HEK293 (cell line): ENCODE measurements at regions not wholly inside any gene's neighbourhood (a gene's known extent, or its start where the extent isn't known, plus 50 kb on each side); places are given as distances from the start of the nearest gene placed in this dataset.

Experiments used
- CTCF ChIA-PET: fragments of 350-600 bp; formaldehyde crosslinking; extraction: SDS; loops from one replicate; lab custom pipeline; 2021; ENCODE audit warnings: antibody characterized with exemption; lab: Yijun Ruan, JAX
- POLR2A ChIA-PET: fragments of 300-600 bp; formaldehyde crosslinking; extraction: SDS; loops from one replicate; lab custom pipeline; 2020; ENCODE audit warnings: antibody characterized with exemption, inconsistent platforms; lab: Yijun Ruan, JAX
- H3K27ac ChIP-seq: fragments of 200-500 bp; sonication (Bioruptor generic); 2 replicates; pipeline ENCODE4 v1.5.1; 2014; ENCODE audit warnings: low read depth, low read length, control low read depth, inconsistent platforms; ENCODE audit errors: extremely low read depth
- H3K36me3 ChIP-seq, 2 experiments: fragments of 200-500 bp in 1 of 2; sonication (Bioruptor generic) in 1 of 2; 1 replicate in 1 of 2; 2 replicates in 1 of 2; pipeline ENCODE4 v1.5.1; 2014 to 2017; ENCODE audit warnings: inconsistent platforms in 2 of 2, low read length in 2 of 2; ENCODE audit not compliant: control insufficient read depth in 2 of 2, insufficient read depth in 1 of 2
- H3K4me1 ChIP-seq: fragments of 200-500 bp; sonication (Bioruptor generic); 2 replicates; pipeline ENCODE4 v1.5.1; 2014; ENCODE audit warnings: mild to moderate bottlenecking, low read length, inconsistent platforms; ENCODE audit not compliant: control insufficient read depth, insufficient read depth
- H3K4me3 ChIP-seq: 2 replicates; pipeline ENCODE4 v1.5.1; 2011; ENCODE audit warnings: low read depth, mild to moderate bottlenecking, control low read depth, low read length, moderate library complexity
- H3K9me3 ChIP-seq: fragments of 200-500 bp; sonication (Bioruptor generic); 2 replicates; pipeline ENCODE4 v1.5.1; 2014; ENCODE audit warnings: low read depth, low read length, inconsistent platforms; ENCODE audit not compliant: control insufficient read depth, insufficient read depth
- GLI4 ChIP-seq: fragments of 450-650 bp; formaldehyde crosslinking; IDR thresholded peaks from 2 replicates; pipeline ENCODE4 v1.5.1; 2016; ENCODE audit warnings: missing biosample characterization, missing genetic modification characterization
- SETDB1 ChIP-seq: IDR thresholded peaks from one replicate; pipeline ENCODE4 v1.6.1; 2017; ENCODE audit warnings: mild to moderate bottlenecking, low read length, moderate library complexity, mixed read lengths; ENCODE audit not compliant: insufficient read length
- ZBTB1 ChIP-seq: fragments of 450-650 bp; formaldehyde crosslinking; IDR thresholded peaks from 2 replicates; pipeline ENCODE4 v1.5.1; 2016; ENCODE audit warnings: missing biosample characterization, missing genetic modification characterization
- ZNF175 ChIP-seq: fragments of 450-650 bp; formaldehyde crosslinking; IDR thresholded peaks from 2 replicates; pipeline ENCODE4 v1.5.1; 2016; ENCODE audit warnings: missing biosample characterization, missing genetic modification characterization
- ZNF211 ChIP-seq: fragments of 450-650 bp; formaldehyde crosslinking; IDR thresholded peaks from 2 replicates; pipeline ENCODE4 v1.5.1; 2016; ENCODE audit warnings: low read depth, missing biosample characterization, missing genetic modification characterization
- ZNF311 ChIP-seq: fragments of 450-650 bp; formaldehyde crosslinking; IDR thresholded peaks from 2 replicates; pipeline ENCODE4 v1.5.1; 2017; ENCODE audit warnings: missing biosample characterization, missing genetic modification characterization, borderline replicate concordance
- ZNF324 ChIP-seq: fragments of 450-650 bp; formaldehyde crosslinking; IDR thresholded peaks from 2 replicates; pipeline ENCODE4 v1.5.1; 2016; ENCODE audit warnings: missing biosample characterization, missing genetic modification characterization
- ZNF704 ChIP-seq: fragments of 450-650 bp; formaldehyde crosslinking; IDR thresholded peaks from 2 replicates; pipeline ENCODE4 v1.5.1; 2016; ENCODE audit warnings: missing biosample characterization, missing genetic modification characterization
- ZNF776 ChIP-seq: fragments of 450-650 bp; formaldehyde crosslinking; IDR thresholded peaks from 2 replicates; pipeline ENCODE4 v1.5.0; 2017; ENCODE audit warnings: missing biosample characterization, missing genetic modification characterization, borderline replicate concordance
- ZSCAN18 ChIP-seq: fragments of 450-650 bp; formaldehyde crosslinking; IDR thresholded peaks from 2 replicates; pipeline ENCODE4 v1.5.1; 2016; ENCODE audit warnings: missing biosample characterization, missing genetic modification characterization
- TF ChIP-seq, protein P1 (sequence below): fragments of 450-650 bp; formaldehyde crosslinking; conservative IDR thresholded peaks from 2 replicates; pipeline ENCODE4 v1.5.1; 2016; ENCODE audit warnings: low read depth, missing biosample characterization, missing genetic modification characterization
- TF ChIP-seq, protein P2 (sequence below): fragments of 450-650 bp; formaldehyde crosslinking; IDR thresholded peaks from 2 replicates; pipeline ENCODE4 v1.5.1; 2016; ENCODE audit warnings: missing biosample characterization, missing genetic modification characterization, low read depth
- TF ChIP-seq, protein P3 (sequence below): fragments of 450-650 bp; formaldehyde crosslinking; IDR thresholded peaks from 2 replicates; pipeline ENCODE4 v1.5.1; 2017; ENCODE audit warnings: missing biosample characterization, mild to moderate bottlenecking, missing genetic modification characterization, moderate library complexity
- TF ChIP-seq, protein P4 (sequence below): fragments of 450-650 bp; formaldehyde crosslinking; IDR thresholded peaks from 2 replicates; pipeline ENCODE4 v1.5.1; 2016; ENCODE audit warnings: missing biosample characterization, missing genetic modification characterization
- TF ChIP-seq, protein P5 (sequence below): fragments of 450-650 bp; formaldehyde crosslinking; IDR thresholded peaks from 2 replicates; pipeline ENCODE4 v1.5.1; 2017; ENCODE audit warnings: missing biosample characterization, missing genetic modification characterization
- TF ChIP-seq, protein P6 (sequence below): fragments of 450-650 bp; formaldehyde crosslinking; IDR thresholded peaks from 2 replicates; pipeline ENCODE4 v1.5.1; 2016; ENCODE audit warnings: missing biosample characterization, missing genetic modification characterization
- TF ChIP-seq, protein P7 (sequence below): fragments of 450-650 bp; formaldehyde crosslinking; IDR thresholded peaks from 2 replicates; pipeline ENCODE4 v1.5.1; 2016; ENCODE audit warnings: missing biosample characterization, missing genetic modification characterization

DNA sequence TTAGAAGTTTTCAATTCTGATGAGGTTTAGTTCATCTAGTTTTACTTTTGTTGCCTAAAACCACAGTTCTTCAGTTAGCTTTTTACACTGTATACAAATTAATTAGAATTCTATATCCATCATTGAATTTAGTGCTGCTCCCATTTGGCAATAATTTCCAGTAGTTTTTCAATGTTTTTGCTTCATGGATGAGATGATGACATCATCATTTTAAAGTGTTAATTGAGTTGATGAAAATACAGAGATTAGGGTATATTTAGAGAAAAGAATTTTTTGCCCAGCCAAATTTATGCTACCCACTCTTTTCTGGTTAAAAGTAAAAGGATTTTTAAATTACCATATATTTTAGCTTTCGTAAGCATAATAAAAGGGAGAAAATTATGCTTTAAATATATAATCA lies 323.8 kb downstream of the TMEM167A start:
- TF ChIP-seq, protein P1, sequence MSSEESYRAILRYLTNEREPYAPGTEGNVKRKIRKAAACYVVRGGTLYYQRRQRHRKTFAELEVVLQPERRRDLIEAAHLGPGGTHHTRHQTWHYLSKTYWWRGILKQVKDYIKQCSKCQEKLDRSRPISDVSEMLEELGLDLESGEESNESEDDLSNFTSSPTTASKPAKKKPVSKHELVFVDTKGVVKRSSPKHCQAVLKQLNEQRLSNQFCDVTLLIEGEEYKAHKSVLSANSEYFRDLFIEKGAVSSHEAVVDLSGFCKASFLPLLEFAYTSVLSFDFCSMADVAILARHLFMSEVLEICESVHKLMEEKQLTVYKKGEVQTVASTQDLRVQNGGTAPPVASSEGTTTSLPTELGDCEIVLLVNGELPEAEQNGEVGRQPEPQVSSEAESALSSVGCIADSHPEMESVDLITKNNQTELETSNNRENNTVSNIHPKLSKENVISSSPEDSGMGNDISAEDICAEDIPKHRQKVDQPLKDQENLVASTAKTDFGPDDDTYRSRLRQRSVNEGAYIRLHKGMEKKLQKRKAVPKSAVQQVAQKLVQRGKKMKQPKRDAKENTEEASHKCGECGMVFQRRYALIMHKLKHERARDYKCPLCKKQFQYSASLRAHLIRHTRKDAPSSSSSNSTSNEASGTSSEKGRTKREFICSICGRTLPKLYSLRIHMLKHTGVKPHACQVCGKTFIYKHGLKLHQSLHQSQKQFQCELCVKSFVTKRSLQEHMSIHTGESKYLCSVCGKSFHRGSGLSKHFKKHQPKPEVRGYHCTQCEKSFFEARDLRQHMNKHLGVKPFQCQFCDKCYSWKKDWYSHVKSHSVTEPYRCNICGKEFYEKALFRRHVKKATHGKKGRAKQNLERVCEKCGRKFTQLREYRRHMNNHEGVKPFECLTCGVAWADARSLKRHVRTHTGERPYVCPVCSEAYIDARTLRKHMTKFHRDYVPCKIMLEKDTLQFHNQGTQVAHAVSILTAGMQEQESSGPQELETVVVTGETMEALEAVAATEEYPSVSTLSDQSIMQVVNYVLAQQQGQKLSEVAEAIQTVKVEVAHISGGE (tag by site-specific recombination) = no peak
- TF ChIP-seq, protein P2, sequence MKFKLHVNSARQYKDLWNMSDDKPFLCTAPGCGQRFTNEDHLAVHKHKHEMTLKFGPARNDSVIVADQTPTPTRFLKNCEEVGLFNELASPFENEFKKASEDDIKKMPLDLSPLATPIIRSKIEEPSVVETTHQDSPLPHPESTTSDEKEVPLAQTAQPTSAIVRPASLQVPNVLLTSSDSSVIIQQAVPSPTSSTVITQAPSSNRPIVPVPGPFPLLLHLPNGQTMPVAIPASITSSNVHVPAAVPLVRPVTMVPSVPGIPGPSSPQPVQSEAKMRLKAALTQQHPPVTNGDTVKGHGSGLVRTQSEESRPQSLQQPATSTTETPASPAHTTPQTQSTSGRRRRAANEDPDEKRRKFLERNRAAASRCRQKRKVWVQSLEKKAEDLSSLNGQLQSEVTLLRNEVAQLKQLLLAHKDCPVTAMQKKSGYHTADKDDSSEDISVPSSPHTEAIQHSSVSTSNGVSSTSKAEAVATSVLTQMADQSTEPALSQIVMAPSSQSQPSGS (tag by site-specific recombination) = peak; percentile 86
- CTCF ChIA-PET = no interaction called here
- POLR2A ChIA-PET = no interaction called here

DNA sequence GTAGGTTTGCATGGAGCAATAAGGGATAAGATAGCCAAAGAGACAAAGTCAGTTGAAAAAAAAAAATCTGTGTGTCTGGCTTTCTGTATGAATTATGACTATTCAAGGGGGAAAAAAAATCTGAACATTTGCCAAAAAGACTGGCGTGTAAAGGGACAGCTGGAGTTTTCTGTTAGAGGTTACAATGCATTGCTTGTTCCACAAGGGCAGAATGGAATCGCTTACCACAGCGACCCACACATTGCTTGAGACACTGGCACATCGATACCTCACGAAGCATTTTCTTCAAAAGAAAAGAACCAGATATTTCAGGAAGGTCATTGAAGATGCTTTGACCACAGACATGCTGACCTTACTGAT lies 327.8 kb downstream of the TMEM167A start:
- Histone ChIP-seq H3K27ac (no peak overlapping the region), H3K4me1 (no peaks in the 10 kb centered on the region), H3K36me3 (no peaks in the 10 kb centered on the region), H3K4me3 (no peak overlapping the region), H3K9me3 (no peaks in the 10 kb centered on the region)
- POLR2A ChIA-PET = no interaction called here
- CTCF ChIA-PET = no interaction called here
- TF ChIP-seq ZNF324 (no peak), ZBTB1 (no peak), SETDB1 (no peak), ZNF311 (tag by site-specific recombination) (no peak), ZNF704 (tag by site-specific recombination) (no peak), ZNF776 (tag by site-specific recombination) (no peak), GLI4 (no peak), ZNF211 (tag by site-specific recombination) (no peak), ZSCAN18 (tag by site-specific recombination) (no peak), ZNF175 (no peak)
- TF ChIP-seq, protein P3, sequence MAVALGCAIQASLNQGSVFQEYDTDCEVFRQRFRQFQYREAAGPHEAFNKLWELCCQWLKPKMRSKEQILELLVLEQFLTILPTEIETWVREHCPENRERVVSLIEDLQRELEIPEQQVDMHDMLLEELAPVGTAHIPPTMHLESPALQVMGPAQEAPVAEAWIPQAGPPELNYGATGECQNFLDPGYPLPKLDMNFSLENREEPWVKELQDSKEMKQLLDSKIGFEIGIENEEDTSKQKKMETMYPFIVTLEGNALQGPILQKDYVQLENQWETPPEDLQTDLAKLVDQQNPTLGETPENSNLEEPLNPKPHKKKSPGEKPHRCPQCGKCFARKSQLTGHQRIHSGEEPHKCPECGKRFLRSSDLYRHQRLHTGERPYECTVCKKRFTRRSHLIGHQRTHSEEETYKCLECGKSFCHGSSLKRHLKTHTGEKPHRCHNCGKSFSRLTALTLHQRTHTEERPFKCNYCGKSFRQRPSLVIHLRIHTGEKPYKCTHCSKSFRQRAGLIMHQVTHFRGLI (tag by site-specific recombination) = no peak
- TF ChIP-seq, protein P4, sequence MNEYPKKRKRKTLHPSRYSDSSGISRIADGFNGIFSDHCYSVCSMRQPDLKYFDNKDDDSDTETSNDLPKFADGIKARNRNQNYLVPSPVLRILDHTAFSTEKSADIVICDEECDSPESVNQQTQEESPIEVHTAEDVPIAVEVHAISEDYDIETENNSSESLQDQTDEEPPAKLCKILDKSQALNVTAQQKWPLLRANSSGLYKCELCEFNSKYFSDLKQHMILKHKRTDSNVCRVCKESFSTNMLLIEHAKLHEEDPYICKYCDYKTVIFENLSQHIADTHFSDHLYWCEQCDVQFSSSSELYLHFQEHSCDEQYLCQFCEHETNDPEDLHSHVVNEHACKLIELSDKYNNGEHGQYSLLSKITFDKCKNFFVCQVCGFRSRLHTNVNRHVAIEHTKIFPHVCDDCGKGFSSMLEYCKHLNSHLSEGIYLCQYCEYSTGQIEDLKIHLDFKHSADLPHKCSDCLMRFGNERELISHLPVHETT (tag by site-specific recombination) = no peak
- TF ChIP-seq, protein P5, sequence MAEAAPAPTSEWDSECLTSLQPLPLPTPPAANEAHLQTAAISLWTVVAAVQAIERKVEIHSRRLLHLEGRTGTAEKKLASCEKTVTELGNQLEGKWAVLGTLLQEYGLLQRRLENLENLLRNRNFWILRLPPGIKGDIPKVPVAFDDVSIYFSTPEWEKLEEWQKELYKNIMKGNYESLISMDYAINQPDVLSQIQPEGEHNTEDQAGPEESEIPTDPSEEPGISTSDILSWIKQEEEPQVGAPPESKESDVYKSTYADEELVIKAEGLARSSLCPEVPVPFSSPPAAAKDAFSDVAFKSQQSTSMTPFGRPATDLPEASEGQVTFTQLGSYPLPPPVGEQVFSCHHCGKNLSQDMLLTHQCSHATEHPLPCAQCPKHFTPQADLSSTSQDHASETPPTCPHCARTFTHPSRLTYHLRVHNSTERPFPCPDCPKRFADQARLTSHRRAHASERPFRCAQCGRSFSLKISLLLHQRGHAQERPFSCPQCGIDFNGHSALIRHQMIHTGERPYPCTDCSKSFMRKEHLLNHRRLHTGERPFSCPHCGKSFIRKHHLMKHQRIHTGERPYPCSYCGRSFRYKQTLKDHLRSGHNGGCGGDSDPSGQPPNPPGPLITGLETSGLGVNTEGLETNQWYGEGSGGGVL (tag by site-specific recombination) = no peak
- TF ChIP-seq, protein P6, sequence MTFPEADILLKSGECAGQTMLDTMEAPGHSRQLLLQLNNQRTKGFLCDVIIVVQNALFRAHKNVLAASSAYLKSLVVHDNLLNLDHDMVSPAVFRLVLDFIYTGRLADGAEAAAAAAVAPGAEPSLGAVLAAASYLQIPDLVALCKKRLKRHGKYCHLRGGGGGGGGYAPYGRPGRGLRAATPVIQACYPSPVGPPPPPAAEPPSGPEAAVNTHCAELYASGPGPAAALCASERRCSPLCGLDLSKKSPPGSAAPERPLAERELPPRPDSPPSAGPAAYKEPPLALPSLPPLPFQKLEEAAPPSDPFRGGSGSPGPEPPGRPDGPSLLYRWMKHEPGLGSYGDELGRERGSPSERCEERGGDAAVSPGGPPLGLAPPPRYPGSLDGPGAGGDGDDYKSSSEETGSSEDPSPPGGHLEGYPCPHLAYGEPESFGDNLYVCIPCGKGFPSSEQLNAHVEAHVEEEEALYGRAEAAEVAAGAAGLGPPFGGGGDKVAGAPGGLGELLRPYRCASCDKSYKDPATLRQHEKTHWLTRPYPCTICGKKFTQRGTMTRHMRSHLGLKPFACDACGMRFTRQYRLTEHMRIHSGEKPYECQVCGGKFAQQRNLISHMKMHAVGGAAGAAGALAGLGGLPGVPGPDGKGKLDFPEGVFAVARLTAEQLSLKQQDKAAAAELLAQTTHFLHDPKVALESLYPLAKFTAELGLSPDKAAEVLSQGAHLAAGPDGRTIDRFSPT (tag by site-specific recombination) = no peak
- TF ChIP-seq, protein P7, sequence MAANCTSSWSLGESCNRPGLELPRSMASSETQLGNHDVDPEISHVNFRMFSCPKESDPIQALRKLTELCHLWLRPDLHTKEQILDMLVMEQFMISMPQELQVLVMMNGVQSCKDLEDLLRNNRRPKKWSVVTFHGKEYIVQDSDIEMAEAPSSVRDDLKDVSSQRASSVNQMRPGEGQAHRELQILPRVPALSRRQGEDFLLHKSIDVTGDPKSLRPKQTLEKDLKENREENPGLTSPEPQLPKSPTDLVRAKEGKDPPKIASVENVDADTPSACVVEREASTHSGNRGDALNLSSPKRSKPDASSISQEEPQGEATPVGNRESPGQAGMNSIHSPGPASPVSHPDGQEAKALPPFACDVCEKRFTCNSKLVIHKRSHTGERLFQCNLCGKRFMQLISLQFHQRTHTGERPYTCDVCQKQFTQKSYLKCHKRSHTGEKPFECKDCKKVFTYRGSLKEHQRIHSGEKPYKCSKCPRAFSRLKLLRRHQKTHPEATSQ = no peak

More for the DNA sequence above, 323.8 kb downstream of the TMEM167A start:
- H3K4me1 ChIP-seq = no peaks in the 10 kb centered on the region
- no peaks in the 10 kb centered on the region for H3K36me3 ChIP-seq
- no peaks in the 10 kb centered on the region for H3K9me3 ChIP-seq
- H3K27ac ChIP-seq = no peak overlapping the region
- H3K4me3 ChIP-seq = no peak overlapping the region
